NCI-H748 (cell line): ENCODE measurements at regions not wholly inside any gene's neighbourhood (a gene's known extent, or its start where the extent isn't known, plus 50 kb on each side); places are given as distances from the start of the nearest gene placed in this dataset.

Experiments
- DNase-seq: peaks from one replicate; lab custom pipeline; 2025; ENCODE audit not compliant: unreplicated experiment; lab: John Stamatoyannopoulos, UW

DNA sequence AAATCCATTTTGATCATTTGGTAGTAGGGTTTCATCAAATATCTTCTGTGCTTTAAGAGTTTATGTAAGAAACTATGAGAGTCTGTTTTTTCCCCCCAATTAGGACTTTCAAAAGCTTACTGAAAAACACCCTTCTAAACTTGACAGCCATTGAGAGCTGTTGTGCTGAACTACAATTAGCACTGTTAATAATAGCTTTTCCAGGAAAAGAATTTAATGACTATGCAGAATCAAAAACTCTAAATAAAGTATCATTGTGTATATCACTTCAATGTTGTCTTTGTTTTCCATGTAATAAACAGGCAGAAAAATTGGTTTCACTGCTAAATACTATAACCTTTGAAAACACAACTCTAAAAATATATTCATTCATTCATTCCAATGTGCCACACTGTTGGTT, 121.4 kb upstream of the PDE5A start:
- DNase-seq, result no peak

DNA sequence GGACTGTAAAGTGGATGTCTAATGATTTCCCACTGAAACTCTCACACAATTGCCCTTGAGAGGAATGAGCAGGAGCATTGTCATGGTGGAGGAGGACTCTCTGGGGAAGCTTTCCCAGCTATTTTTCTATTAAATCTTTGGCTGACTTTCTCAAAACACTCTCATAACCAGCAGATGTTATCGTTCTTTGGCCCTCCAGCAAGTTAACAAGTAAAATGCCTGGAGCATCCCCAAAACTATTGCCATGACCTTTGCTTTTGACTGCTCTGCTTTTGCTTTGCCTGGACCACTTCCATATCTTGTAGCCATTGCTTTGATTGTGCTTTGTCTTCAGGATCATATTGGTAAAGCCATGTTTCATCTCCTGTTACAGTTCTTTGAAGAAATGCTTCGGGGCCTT, 120.2 kb upstream of the PDE5A start:
- no peak for DNase-seq

DNA sequence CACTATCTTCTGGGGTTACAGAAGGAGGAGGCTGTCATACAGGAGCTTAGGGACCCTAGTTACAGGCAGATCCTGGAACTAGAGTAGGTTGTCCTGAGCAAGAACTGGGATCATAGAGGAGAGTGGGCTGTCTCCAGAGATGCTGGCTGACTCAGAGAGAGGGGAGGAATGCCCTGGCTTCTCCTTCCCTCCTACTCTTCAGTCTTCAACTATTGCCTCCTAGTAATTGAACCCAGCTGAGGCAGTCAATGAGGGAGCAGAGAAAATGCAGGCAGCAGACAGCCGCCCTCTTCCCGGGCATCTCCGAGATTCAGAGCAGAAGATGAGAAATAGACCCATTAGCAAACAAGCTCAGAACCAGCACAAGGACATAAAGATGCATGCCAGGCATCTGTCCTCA, 118.3 kb upstream of the PDE5A start:
- DNase-seq, result no peak

DNA sequence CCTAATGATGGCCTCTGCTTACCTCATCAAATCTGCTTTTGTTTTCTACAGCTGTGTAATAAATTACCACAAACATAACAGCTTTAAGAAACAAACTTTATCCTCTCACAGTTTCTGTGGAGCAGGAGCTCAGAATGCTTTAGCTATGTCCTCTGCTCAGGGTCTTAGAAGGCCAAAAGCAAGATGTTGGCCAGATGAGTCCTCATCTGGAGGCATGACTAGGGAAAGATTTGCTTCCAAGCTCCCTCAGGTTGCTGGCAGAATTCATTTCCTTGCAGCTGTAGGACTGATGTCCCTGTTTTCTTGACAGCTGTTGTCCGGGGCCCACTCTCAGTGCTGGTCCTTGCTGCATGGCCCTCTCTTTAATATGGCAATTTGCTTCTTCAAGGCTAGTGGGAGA, 116.7 kb upstream of the PDE5A start:
- no peak for DNase-seq

DNA sequence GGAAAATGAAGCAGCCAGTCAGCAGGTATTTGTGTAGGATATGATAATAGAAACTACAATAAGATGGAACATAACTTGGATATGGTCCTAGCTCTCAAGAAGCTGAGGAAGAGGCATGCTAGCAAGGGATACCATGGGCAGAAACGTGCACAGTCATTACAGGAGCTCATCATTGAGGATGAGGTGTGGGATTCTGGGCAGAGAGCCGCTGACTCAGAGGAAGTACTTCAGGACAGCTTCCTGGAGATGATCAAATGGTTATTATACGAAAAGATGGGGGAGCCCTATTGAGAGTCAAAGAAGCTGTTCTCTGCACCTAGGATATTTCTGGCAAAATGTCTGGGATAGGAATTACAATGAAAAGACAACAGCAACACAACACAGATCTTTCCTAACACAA, 116.0 kb upstream of the PDE5A start:
- DNase-seq, result no peak

DNA sequence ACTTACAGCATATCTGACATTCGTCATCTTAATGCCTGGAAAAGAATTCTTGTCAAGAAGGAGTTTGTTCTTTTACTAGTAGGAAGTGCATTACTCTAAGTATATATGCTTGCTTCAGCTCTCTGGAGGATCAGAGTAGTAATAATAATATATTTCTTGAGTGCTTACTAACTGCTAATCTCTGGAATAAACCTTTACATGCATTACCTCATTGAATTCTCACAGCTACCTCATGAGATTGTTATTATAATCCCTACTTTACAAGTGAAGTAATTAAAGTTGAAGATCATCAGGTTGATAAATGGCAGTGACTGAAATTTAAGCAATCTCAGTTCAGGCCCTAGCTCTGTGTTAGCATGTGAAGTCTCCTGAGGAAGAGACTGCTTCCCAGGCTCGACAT, 115.0 kb upstream of the PDE5A start:
- no peak for DNase-seq

DNA sequence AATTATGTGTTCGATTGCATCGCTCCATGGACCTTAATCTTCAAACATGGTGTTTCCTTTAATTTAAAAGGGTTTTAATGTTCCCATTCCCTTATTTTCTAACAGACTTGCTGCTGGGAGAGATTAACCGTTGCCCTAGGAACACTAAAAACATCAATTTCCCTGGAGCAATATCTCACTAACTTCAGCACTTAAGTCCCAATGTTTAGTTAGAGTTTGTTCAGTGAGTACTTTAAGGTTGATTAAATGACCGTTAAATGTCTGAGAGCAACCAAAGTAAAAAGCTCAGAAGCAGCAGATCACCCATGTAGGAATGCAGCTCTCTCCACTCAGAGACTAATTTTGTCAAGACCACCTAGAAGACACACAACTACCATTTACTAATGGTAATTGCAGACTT, 111.2 kb upstream of the PDE5A start:
- DNase-seq, result no peak

DNA sequence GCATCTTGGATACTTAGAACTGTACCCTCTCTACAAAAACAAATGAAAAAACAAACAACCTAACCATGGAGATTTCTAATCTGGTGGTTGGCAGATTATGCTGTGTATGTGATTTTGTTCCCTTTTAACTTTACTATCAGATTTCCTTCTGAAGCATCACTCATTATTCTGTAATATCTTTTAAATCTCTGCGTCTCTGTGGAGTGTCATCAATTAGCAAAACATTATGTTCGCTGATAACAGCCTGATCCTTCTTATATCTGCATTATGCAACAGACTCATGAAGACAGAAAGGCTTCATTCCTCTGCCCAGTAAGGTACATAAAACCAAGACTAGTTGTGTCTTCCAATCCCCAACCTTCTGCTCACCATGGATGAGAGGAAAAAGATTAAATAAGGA, 110.3 kb upstream of the PDE5A start:
- DNase-seq, result no peak

DNA sequence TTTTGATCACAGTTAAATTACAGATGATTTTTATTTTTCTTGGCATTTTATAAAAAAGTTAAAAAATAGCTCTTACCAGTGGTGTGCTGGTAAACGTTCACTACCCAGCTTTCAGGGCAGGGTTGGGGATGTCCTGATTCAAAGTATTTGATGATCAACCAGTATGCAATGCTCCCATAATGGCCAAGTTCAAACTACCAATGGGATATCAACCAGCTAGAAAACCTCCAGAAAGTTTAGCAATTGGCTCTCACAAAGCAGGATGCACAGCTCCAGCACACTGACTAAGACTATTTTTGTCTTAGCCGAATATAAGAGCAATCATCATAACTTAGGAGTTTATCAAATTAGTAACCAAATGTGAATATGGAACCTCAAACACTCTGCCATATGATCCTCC, 108.0 kb upstream of the PDE5A start:
- no peak for DNase-seq

DNA sequence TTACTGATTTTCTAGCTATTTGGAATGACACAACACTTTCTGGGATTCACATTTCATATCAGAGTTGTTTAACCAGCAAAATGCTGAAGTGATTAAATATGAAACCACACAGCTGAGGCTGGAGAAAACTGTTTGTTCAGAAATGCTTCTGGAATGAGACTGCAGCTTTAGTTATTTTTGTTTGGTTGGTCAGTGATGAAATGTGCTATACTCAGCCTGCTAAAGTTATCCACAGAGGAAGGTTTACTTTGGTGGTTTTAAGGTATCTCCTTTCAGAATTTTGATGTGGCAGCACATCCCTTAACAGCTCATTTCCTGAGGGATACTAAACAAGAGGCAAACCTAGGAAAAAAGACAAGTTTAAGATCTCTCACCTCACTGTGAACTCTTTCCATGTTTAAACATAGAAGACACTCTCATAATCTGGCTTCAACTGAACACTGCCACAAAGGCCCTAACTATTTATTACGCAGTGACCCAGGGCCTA, 106.6 kb upstream of the PDE5A start:
- no peak for DNase-seq

DNA sequence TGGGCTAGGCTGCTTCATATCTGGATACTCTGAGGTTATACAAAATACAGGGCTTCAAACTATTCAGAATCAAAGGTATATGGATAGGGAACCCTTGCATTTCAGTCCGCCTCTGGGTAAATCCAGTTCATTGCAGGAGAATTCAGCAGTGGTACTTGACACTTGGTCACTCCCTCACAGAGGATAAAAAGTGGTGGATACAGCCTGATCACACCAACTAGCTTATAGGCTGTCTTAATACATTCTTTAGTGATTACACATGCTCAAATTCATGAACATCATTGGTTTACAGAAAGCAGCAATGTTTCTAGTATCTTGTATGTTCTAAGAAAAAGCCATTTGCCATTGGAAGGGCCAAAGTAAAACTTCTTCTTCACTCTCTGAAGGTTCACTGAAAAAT, 104.8 kb upstream of the PDE5A start:
- DNase-seq, result no peak

DNA sequence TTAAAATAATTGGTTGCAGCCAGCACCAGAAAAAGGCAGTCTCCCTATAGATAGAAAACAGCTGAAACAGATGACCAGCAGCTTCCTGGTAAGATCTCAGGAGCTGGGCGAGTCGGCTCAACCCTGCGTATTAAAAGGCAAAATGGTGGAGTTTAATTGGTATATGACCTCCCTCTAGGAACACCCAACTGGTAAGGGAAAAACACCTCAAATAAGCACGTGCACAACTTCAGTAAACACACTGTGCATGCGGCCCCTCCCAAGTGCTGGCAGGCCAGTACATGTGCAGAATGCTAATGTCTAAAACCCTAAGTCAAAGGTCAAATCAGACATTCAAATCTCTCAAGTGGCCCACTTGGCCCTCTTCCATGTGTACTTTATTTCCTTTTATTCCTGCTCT, 103.2 kb upstream of the PDE5A start:
- no peak for DNase-seq

DNA sequence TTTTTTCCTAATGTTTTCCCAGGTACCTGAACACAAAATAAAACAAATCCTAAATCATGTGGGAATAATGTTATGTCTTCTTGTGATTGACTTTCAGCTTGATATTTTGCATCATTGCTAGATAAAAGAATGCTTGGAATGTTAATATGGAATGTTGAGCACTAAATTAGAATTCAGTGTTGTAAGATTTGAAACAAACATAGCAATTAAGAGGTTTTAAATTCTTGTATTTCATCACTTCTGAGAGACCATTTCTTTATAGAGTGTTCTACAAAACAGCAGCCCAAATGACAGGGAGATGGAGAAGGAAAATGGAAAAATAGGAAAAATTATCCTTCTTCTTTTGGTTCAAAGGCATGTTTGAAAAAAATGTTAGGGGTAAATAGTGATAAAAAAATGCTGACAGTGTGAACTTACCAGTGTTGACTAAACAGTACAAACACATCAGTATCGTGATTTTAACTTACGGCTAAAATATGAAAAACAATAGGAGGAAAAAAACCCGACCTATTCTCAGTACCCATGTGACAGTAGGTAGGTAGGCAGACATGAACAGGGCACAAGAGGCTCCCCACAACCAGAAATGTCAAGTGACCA, 102.6 kb upstream of the PDE5A start:
- no peak for DNase-seq

DNA sequence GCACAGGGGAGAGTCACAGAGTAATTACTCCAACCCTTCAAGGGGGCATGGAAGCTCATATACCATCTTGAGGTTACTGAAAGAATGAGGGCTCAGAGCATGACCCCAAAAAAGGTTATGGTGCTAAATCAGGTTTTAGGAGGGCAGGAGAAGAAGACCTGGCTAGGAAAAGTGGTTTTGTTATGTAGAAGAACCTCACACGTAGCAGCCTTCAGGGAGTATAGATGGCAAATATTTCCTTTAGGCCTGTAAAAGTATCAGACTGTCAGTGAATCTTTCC, 102.0 kb upstream of the PDE5A start:
- DNase-seq, result no peak

DNA sequence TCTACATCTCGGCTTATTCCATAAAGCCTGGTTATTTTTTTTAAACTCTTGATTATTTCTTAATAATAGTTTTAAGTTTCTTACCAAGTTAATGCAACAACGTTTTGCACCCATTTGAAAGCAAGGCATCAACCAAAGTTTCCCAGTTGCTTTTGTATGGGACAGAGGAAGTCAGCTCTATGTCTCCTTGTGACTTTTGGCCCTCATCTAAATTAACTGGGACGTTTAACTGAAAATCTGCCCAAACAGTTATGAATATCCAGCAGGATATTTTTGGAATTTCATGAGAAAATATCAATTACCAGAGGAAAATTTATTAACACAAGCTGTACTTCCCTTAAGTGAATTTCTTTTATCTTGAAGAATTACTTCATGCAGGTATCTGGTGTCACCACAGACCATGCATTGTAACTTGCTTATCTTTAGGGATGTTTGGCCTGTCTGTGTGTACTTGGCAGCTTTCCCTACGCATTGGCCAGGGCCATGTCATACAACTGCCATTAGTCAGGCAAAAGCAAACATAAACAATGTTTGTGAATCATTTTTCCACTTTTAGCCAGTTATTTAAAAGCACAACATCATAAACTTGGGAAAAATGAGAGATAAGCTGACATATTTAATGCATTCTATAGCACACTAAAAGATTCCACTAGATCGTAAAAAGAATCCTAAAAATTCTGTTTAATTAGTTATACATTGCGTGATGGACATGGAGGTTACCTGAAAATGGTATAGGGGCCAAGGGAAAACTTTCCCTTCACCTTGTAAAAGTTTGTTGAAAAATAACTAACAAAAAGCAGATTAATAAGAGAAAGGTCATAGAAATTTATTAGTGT, 101.4 kb upstream of the PDE5A start:
- peak; percentile 10 for DNase-seq

DNA sequence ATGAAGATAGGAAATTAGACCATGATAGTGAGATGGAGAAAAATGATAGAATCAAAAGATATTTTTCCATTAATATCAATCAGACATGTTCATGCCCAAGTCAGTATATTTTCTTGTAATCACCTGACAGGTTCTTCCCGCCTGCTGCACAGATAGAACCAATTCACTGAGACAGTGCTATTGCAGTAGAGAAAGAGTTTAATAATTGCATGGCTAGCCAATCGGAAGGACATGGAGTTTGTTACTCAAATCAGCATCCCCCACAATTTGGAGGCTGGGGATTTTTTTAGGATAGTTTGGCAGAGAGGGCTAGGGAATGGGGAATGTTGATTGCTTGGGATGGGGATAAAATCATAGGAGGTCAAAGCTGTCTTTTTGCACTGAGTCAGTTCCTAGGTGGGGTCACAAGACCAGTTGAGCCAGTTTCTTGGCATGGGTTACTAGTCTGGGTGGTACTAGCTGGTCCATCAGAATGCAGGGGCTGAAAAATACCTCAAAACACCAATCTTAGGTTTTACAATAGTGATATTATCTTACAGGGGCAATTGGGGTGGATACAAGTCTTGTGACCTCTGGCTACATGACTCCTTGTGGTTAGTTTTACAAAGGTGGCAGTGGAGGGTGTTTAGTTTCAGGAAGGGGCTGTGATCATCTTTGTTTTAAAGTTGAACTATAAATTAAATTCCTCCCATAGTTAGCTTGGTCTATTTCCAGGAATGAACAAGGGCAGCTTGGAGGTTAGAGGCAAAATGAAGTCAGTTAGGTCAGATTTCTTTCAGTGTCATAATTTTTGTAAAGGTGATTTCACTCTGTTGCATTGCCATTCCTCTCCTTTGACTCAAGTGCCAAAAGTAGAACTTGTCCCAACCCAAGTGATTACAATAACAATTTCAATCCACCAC, 100.3 kb upstream of the PDE5A start:
- DNase-seq, result no peak

DNA sequence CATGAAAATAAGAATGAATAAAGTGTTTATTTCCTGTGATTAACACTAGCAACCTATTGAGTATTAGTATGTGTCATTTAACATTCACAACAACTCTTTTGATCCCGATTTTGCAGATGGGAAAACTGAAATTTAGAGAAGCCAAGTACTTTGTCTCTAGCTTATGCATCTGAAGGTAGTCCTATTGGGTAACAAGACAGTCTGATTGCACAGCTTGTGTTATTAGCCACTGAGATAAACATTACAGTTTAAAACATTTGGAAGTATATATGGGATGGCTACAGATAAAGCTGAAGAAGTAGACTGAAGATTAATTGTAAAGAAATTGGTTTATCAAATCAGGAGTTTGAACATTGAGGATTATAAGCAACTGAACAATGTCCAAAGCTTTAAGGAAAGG, 99.6 kb upstream of the PDE5A start:
- no peak for DNase-seq

DNA sequence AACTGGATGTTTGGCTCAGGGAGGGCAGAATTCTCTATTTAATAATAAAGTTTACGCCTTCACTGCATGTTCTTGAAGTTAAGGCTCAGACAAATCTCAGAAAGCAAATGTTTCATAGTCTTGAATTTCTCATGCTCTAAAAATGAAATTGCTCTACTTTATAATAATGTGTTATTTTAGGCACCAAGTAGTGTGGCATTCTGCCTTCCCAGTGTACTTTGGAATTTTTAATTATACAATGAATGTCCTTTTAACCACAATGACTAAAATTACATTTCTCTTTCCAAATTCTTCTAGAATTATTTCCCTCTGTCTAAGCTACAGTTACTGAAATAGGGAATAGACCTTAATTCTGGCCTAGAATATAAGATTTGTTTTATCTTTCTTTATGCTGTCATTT, 97.9 kb upstream of the PDE5A start:
- no peak for DNase-seq

DNA sequence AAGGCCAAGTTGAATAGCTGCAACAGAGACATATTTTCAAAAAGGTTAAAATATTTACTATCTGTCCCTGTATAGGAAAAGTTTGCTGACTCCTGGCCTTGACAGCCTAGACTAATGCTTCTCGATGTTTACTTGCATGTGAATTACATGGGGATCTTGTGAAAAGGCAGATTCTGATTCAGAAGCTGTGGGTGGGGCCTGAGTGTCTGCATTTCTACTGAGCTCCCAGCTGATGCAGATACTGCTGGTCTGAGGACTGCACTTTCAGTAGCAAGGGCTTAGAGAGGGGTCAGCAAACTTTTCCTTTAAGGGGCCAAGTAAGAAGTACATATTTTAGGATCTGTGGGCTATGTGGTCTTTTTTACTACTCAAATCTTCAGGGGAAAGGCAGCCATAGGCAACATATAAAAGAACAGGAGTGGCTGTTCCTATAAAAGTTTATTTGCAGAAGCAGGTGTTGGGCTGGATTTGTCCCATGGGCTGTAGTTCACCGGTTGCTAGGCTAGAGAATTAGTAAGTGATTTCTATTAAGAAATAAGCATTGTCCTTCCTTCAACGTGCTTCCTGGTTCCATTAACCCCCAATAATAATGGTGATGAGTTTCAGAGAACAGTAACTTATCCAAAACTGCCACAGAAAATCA, 97.2 kb upstream of the PDE5A start:
- no peak for DNase-seq

DNA sequence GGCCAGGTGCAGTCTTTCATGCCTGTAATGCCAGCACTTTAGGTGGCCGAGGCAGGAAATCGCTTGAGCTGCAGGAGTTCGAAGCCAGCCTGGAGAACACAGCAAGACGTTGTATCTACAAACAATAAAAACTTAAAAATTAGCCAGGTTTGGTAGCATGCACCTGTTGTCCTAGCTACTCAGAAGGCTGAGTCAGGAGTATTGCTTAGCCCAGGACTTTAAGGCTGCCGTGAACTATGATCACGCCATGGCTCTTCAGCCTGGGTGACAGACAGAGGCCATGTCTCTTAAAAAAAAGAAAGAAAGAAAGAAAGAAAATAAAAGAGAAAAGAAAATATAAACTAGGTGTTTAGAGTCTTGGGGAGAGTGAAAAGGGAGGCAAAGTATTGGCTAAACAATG, 96.4 kb upstream of the PDE5A start:
- no peak for DNase-seq

DNA sequence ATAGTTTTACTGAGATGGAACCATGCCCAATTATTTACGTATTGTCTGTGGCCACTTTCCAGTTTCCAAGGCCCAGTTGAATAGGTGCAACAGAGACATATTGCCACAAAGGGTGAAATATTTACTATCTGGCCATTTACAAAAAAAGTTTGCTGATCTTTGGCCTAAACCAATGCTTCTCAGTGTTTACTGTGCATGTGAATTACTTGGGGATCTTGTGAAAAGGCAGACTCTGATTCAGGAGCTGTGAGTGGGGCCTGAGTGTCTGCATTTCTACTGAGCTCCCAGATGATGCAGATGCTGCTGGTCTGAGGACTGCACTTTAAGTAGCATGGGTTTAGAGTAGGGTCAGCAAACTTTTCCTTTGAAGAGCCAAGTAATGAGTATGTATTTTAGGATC, 94.1 kb upstream of the PDE5A start:
- no peak for DNase-seq

DNA sequence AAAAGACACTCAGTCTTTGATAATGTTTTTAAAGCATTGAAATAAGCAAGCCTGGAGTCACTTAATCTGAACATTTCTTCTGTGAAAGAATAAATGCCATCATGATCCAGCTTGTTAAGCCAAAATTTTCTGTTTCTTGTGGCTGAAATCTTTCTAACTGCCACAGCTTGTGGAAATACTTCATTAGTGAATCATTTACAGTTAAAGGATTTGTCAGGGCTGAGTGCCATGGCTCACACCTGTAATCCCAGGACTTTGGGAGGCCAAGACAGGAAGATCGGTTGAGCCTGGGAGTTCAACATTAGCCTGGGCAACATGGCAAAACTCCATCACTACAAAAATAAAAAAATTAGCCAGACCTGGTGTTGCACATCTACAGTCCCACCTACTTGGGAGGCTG, 93.3 kb upstream of the PDE5A start:
- no peak for DNase-seq
